H1 (cell line): ENCODE measurements at regions not wholly inside any gene's neighbourhood (a gene's known extent, or its start where the extent isn't known, plus 50 kb on each side); places are given as distances from the start of the nearest gene placed in this dataset.

Source experiments
- CEBPB ChIP-seq: IDR thresholded peaks from 2 replicates; pipeline ENCODE4 v1.6.1; 2012; ENCODE audit warnings: low read depth, low read length
- EP300 ChIP-seq, 2 experiments: IDR thresholded peaks; 1 replicate in 1 of 2; 2 replicates in 1 of 2; pipeline ENCODE4 v1.6.1; 2011 to 2012; ENCODE audit warnings: low read depth in 2 of 2, low read length in 2 of 2, mild to moderate bottlenecking in 2 of 2, borderline replicate concordance in 1 of 2, inconsistent platforms in 1 of 2, moderate library complexity in 1 of 2
- EZH2 ChIP-seq: fragments of 200-600 bp; sonication (generic); IDR thresholded peaks from 2 replicates; pipeline ENCODE4 v1.7.1; 2012; ENCODE audit warnings: low read depth, mild to moderate bottlenecking, moderate library complexity, low read length, inconsistent platforms; ENCODE audit not compliant: severe bottlenecking
- POLR2A ChIP-seq, 2 experiments: IDR thresholded peaks; 1 replicate in 1 of 2; 2 replicates in 1 of 2; pipeline ENCODE4 v1.6.1; 2011; ENCODE audit warnings: low read depth in 2 of 2, low read length in 2 of 2, mild to moderate bottlenecking in 2 of 2; ENCODE audit errors: control extremely low read depth in 1 of 2
- POLR2AphosphoS5 ChIP-seq: IDR thresholded peaks from 2 replicates; pipeline ENCODE4 v1.6.1; 2011; ENCODE audit warnings: low read depth, low read length
- SP2 ChIP-seq: IDR thresholded peaks from 2 replicates; pipeline ENCODE4 v1.6.1; 2012; ENCODE audit warnings: mild to moderate bottlenecking, low read length, inconsistent platforms
- SUZ12 ChIP-seq: fragments of 200-600 bp; sonication (generic); IDR thresholded peaks from 2 replicates; pipeline ENCODE4 v1.6.1; 2012; ENCODE audit warnings: mild to moderate bottlenecking, inconsistent platforms, low read length, moderate library complexity, mixed read lengths
- TAF1 ChIP-seq: IDR thresholded peaks from 2 replicates; pipeline ENCODE4 v1.6.1; 2011; ENCODE audit warnings: mild to moderate bottlenecking, low read depth, low read length
- TF ChIP-seq, protein P1 (sequence below): IDR thresholded peaks from 2 replicates; pipeline ENCODE4 v1.6.1; 2012; ENCODE audit warnings: inconsistent platforms
- TF ChIP-seq, protein P2 (sequence below), 3 experiments: IDR thresholded peaks; 1 replicate in 2 of 3; 2 replicates in 1 of 3; pipeline versions ENCODE4 v1.5.1 to v1.6.1; 2011; ENCODE audit warnings: low read length in 3 of 3, mild to moderate bottlenecking in 3 of 3, inconsistent platforms in 2 of 3, low read depth in 1 of 3, moderate library complexity in 1 of 3; ENCODE audit not compliant: insufficient read depth in 1 of 3; ENCODE audit errors: control extremely low read depth in 1 of 3
- TF ChIP-seq, protein P3 (sequence below): IDR thresholded peaks from 2 replicates; pipeline ENCODE4 v1.6.1; 2011; ENCODE audit warnings: low read depth, mild to moderate bottlenecking, low read length; ENCODE audit not compliant: insufficient read depth
- TF ChIP-seq, protein P4 (sequence below): IDR thresholded peaks from 2 replicates; pipeline ENCODE4 v1.6.1; 2012; ENCODE audit warnings: inconsistent platforms

DNA sequence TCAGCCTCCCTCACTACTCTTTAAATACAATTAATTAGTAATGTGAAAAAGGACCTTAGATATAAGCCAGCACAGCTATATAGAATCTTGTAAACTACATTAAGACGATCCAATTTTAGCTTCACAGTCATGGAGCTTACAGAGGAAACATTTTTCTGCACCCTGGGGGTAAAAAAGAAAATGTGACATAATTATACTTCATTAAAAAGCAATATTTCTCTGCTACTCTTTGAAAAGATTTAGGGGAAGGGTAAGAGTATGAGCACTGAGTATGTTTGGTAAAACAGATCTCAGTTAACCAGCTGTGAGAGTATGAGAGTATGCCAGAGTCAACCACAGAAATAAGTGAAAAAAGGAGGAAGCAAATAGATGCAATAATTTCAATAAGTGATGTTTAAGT, 1415.9 kb downstream of the PLA2G4A start:
- TF ChIP-seq, protein P1, sequence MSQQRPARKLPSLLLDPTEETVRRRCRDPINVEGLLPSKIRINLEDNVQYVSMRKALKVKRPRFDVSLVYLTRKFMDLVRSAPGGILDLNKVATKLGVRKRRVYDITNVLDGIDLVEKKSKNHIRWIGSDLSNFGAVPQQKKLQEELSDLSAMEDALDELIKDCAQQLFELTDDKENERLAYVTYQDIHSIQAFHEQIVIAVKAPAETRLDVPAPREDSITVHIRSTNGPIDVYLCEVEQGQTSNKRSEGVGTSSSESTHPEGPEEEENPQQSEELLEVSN = no peak
- TF ChIP-seq POLR2A (IDR thresholded peaks at IDR 0.05; ENCODE audit: control extremely low read depth in 1 of 2, low read depth in 2 of 2, low read length in 2 of 2) (no peak), POLR2AphosphoS5 (no peak), EP300 (IDR thresholded peaks at IDR 0.05; ENCODE audit: borderline replicate concordance in 1 of 2, low read depth in 2 of 2, low read length in 2 of 2) (no peak), TAF1 (no peak), EZH2 (no peak), SUZ12 (no peak), SP2 (no peak), CEBPB (no peak)
- TF ChIP-seq, protein P2, sequence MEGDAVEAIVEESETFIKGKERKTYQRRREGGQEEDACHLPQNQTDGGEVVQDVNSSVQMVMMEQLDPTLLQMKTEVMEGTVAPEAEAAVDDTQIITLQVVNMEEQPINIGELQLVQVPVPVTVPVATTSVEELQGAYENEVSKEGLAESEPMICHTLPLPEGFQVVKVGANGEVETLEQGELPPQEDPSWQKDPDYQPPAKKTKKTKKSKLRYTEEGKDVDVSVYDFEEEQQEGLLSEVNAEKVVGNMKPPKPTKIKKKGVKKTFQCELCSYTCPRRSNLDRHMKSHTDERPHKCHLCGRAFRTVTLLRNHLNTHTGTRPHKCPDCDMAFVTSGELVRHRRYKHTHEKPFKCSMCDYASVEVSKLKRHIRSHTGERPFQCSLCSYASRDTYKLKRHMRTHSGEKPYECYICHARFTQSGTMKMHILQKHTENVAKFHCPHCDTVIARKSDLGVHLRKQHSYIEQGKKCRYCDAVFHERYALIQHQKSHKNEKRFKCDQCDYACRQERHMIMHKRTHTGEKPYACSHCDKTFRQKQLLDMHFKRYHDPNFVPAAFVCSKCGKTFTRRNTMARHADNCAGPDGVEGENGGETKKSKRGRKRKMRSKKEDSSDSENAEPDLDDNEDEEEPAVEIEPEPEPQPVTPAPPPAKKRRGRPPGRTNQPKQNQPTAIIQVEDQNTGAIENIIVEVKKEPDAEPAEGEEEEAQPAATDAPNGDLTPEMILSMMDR (IDR thresholded peaks at IDR 0.05; ENCODE audit: control extremely low read depth in 1 of 3, insufficient read depth in 1 of 3, low read depth in 1 of 3, low read length in 3 of 3) = no peak
- TF ChIP-seq, protein P3, sequence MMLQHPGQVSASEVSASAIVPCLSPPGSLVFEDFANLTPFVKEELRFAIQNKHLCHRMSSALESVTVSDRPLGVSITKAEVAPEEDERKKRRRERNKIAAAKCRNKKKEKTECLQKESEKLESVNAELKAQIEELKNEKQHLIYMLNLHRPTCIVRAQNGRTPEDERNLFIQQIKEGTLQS = no peak
- TF ChIP-seq, protein P4, sequence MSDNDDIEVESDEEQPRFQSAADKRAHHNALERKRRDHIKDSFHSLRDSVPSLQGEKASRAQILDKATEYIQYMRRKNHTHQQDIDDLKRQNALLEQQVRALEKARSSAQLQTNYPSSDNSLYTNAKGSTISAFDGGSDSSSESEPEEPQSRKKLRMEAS = no peak
